Smooth muscle cell (in vitro differentiated cells): ENCODE measurements at regions not wholly inside any gene's neighbourhood (a gene's known extent, or its start where the extent isn't known, plus 50 kb on each side); places are given as distances from the start of the nearest gene placed in this dataset.

Source experiments
- DNase-seq: peaks from one replicate; lab custom pipeline; 2025; ENCODE audit not compliant: unreplicated experiment; lab: John Stamatoyannopoulos, UW
- H2AFZ ChIP-seq: fragments of 200-600 bp; sonication (generic); 2 replicates; pipeline ENCODE4 v1.6.0; 2016; ENCODE audit warnings: antibody characterized with exemption, low read depth, mild to moderate bottlenecking
- H3F3A ChIP-seq: fragments of 200-600 bp; sonication (generic); 2 replicates; pipeline ENCODE4 v1.6.0; 2017; ENCODE audit warnings: antibody characterized with exemption, low read depth
- H3K27ac ChIP-seq: fragments of 200-600 bp; sonication (generic); 2 replicates; pipeline ENCODE4 v1.5.1; 2016; ENCODE audit warnings: low read depth, mild to moderate bottlenecking
- H3K27me3 ChIP-seq: fragments of 200-600 bp; sonication (generic); 2 replicates; pipeline ENCODE4 v1.6.1; 2016; ENCODE audit warnings: low read depth, mild to moderate bottlenecking
- H3K36me3 ChIP-seq: fragments of 200-600 bp; sonication (generic); 2 replicates; pipeline ENCODE4 v1.5.1; 2016; ENCODE audit warnings: low read depth
- H3K4me1 ChIP-seq: fragments of 200-600 bp; sonication (generic); 2 replicates; pipeline ENCODE4 v1.5.1; 2016; ENCODE audit warnings: low read depth
- H3K4me2 ChIP-seq: fragments of 200-600 bp; sonication (generic); 2 replicates; pipeline ENCODE4 v1.6.0; 2016; ENCODE audit warnings: mild to moderate bottlenecking
- H3K4me3 ChIP-seq: fragments of 200-600 bp; sonication (generic); 2 replicates; pipeline ENCODE4 v1.5.1; 2016; ENCODE audit warnings: mild to moderate bottlenecking
- H3K79me2 ChIP-seq: fragments of 200-600 bp; sonication (generic); 2 replicates; pipeline ENCODE4 v1.6.0; 2016; ENCODE audit warnings: low read depth, mild to moderate bottlenecking
- H3K9ac ChIP-seq: fragments of 200-600 bp; sonication (generic); 2 replicates; pipeline ENCODE4 v1.6.0; 2016; ENCODE audit warnings: low read depth
- H3K9me3 ChIP-seq: fragments of 200-600 bp; sonication (generic); replicated peaks from 2 replicates; pipeline ENCODE4 v1.5.1; 2016; ENCODE audit warnings: low read depth
- H4K20me1 ChIP-seq: fragments of 200-600 bp; sonication (generic); 2 replicates; pipeline ENCODE4 v1.6.0; 2016; ENCODE audit warnings: low read depth
- CTCF ChIP-seq: fragments of 200-600 bp; sonication (generic); IDR thresholded peaks from 2 replicates; pipeline ENCODE4 v1.5.1; 2017; ENCODE audit warnings: borderline replicate concordance, mild to moderate bottlenecking, antibody characterized with exemption; ENCODE audit not compliant: insufficient read depth, poor library complexity, severe bottlenecking
- WGBS: methylation state at CpG from one replicate; pipeline ENCODE4 v1.1.7; 2016; ENCODE audit warnings: low lambda C conversion rate; 5-methylcytosine and 5-hydroxymethylcytosine counted together

DNA sequence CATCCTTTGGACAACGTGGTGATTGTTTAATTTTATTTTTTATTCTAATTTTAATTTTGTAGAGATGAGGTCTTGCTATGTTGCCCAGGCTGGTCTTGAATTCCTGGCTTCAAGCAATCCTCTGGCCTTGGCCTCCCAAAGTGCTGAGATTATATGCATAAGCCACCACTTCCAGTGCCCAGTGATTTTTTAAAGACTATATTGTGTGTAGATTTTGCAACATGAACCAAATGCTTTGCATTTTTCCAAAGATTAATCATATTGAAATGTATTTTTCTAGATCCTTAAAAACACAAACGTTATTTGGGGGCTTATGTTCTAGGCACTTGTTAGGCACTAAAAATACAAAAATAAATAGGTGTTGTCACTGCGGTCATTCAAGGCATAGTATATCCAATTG is 117.6 kb upstream of the CCN2 start:
- no peak for TF ChIP-seq CTCF
- no peak overlapping the region for H2AFZ ChIP-seq
- no peaks in the 10 kb centered on the region for H3K27me3 ChIP-seq
- no peaks in the 10 kb centered on the region for H3K36me3 ChIP-seq
- no peaks in the 10 kb centered on the region for H4K20me1 ChIP-seq
- no peak overlapping the region for H3K4me2 ChIP-seq
- no peaks in the 10 kb centered on the region for H3K79me2 ChIP-seq
- no peak for DNase-seq
- H3K4me1 ChIP-seq = peaks cover 7% of the 10 kb centered on the region
- H3K9me3 ChIP-seq = no peaks in the 10 kb centered on the region
- H3K9ac ChIP-seq = no peak overlapping the region
- 65% methylated on average over 3 of the region's 3 CpGs for WGBS
- H3K27ac ChIP-seq = no peak overlapping the region
- peaks cover 8% of the 10 kb centered on the region for H3F3A ChIP-seq
- no peak overlapping the region for H3K4me3 ChIP-seq

GRCh38 chr6:132067286-132067685 is 116.1 kb upstream of the CCN2 start:
- no peak for DNase-seq
- Histone ChIP-seq H2AFZ (peak overlapping the region; percentile 76), H3K9ac (no peak overlapping the region), H4K20me1 (no peaks in the 10 kb centered on the region), H3K9me3 (no peaks in the 10 kb centered on the region), H3F3A (peaks cover 20% of the 10 kb centered on the region), H3K4me3 (no peak overlapping the region), H3K36me3 (no peaks in the 10 kb centered on the region), H3K27me3 (no peaks in the 10 kb centered on the region), H3K4me1 (peaks cover 19% of the 10 kb centered on the region), H3K79me2 (no peaks in the 10 kb centered on the region), H3K4me2 (no peak overlapping the region), H3K27ac (peak overlapping the region; percentile 54)
- 34% methylated on average over 4 of the region's 4 CpGs for WGBS
- TF ChIP-seq CTCF = no peak

DNA sequence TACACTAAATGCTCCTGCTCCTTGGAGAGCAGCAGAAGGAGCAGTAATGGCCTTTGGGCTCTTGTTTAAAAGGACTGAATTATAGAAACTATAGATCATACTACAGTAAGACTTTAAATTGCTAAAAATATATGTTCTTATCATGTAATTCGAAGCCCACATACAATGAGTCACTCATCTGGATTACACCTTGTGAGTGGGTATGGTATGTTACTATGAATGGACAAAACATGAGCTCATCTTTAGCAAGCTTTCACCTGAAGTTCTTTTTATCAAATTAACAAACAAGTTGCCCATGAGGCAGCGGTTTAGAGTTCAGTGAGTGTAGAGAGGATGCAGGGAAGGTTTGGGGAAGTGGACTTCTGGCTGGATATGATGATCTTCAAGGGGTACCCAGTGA is 114.4 kb upstream of the CCN2 start:
- peaks cover 21% of the 10 kb centered on the region for H3F3A ChIP-seq
- peak overlapping the region; percentile 95 for H3K27ac ChIP-seq
- 93% methylated on average over 2 of the region's 2 CpGs for WGBS

More for the DNA sequence above, 114.4 kb upstream of the CCN2 start:
- peak overlapping the region; percentile 25 for H3K9ac ChIP-seq
- no peaks in the 10 kb centered on the region for H3K27me3 ChIP-seq
- H3K9me3 ChIP-seq = no peaks in the 10 kb centered on the region
- no peaks in the 10 kb centered on the region for H3K36me3 ChIP-seq
- H3K4me2 ChIP-seq = no peak overlapping the region
- peak overlapping the region; percentile 12 for H2AFZ ChIP-seq
- H4K20me1 ChIP-seq = no peaks in the 10 kb centered on the region
- no peak for DNase-seq
- peaks cover 21% of the 10 kb centered on the region for H3K4me1 ChIP-seq
- H3K4me3 ChIP-seq = no peak overlapping the region
- no peaks in the 10 kb centered on the region for H3K79me2 ChIP-seq
- TF ChIP-seq CTCF = no peak
